HEK293 (cell line): ENCODE measurements at regions not wholly inside any gene's neighbourhood (a gene's known extent, or its start where the extent isn't known, plus 50 kb on each side); places are given as distances from the start of the nearest gene placed in this dataset.

ENCODE experiments used
- CTCF ChIA-PET: fragments of 350-600 bp; formaldehyde crosslinking; extraction: SDS; loops from one replicate; lab custom pipeline; 2021; ENCODE audit warnings: antibody characterized with exemption; lab: Yijun Ruan, JAX
- POLR2A ChIA-PET: fragments of 300-600 bp; formaldehyde crosslinking; extraction: SDS; loops from one replicate; lab custom pipeline; 2020; ENCODE audit warnings: antibody characterized with exemption, inconsistent platforms; lab: Yijun Ruan, JAX
- H3K27ac ChIP-seq: fragments of 200-500 bp; sonication (Bioruptor generic); 2 replicates; pipeline ENCODE4 v1.5.1; 2014; ENCODE audit warnings: low read depth, low read length, control low read depth, inconsistent platforms; ENCODE audit errors: extremely low read depth
- H3K36me3 ChIP-seq, 2 experiments: fragments of 200-500 bp in 1 of 2; sonication (Bioruptor generic) in 1 of 2; 1 replicate in 1 of 2; 2 replicates in 1 of 2; pipeline ENCODE4 v1.5.1; 2014 to 2017; ENCODE audit warnings: inconsistent platforms in 2 of 2, low read length in 2 of 2; ENCODE audit not compliant: control insufficient read depth in 2 of 2, insufficient read depth in 1 of 2
- H3K4me1 ChIP-seq: fragments of 200-500 bp; sonication (Bioruptor generic); 2 replicates; pipeline ENCODE4 v1.5.1; 2014; ENCODE audit warnings: mild to moderate bottlenecking, low read length, inconsistent platforms; ENCODE audit not compliant: control insufficient read depth, insufficient read depth
- H3K4me3 ChIP-seq: 2 replicates; pipeline ENCODE4 v1.5.1; 2011; ENCODE audit warnings: low read depth, mild to moderate bottlenecking, control low read depth, low read length, moderate library complexity
- H3K9me3 ChIP-seq: fragments of 200-500 bp; sonication (Bioruptor generic); 2 replicates; pipeline ENCODE4 v1.5.1; 2014; ENCODE audit warnings: low read depth, low read length, inconsistent platforms; ENCODE audit not compliant: control insufficient read depth, insufficient read depth
- BCL11B ChIP-seq: fragments of 450-650 bp; formaldehyde crosslinking; IDR thresholded peaks from 2 replicates; pipeline ENCODE4 v1.5.1; 2016; ENCODE audit warnings: low read depth, missing biosample characterization, missing genetic modification characterization
- HOXD13 ChIP-seq: sonication (generic); formaldehyde crosslinking; IDR thresholded peaks from 2 replicates; pipeline ENCODE4 v1.8.0; 2022; ENCODE audit warnings: missing genetic modification reagents, borderline replicate concordance
- IKZF3 ChIP-seq: fragments of 450-650 bp; IDR thresholded peaks from 2 replicates; pipeline ENCODE4 v1.5.0; 2018; ENCODE audit warnings: missing biosample characterization, mild to moderate bottlenecking, missing genetic modification characterization, moderate library complexity
- TRIM28 ChIP-seq: IDR thresholded peaks from 2 replicates; pipeline ENCODE4 v1.6.1; 2011; ENCODE audit warnings: low read length, control low read depth, borderline replicate concordance
- WT1 ChIP-seq: fragments of 450-650 bp; formaldehyde crosslinking; IDR thresholded peaks from 2 replicates; pipeline ENCODE4 v1.5.1; 2016; ENCODE audit warnings: missing biosample characterization, missing genetic modification characterization
- ZBTB21 ChIP-seq: fragments of 450-650 bp; formaldehyde crosslinking; IDR thresholded peaks from 2 replicates; pipeline ENCODE4 v1.5.1; 2017; ENCODE audit warnings: missing biosample characterization, missing genetic modification characterization
- ZBTB48 ChIP-seq: fragments of 450-650 bp; formaldehyde crosslinking; IDR thresholded peaks from 2 replicates; pipeline ENCODE4 v1.5.1; 2016; ENCODE audit warnings: missing biosample characterization, missing genetic modification characterization
- ZBTB8A ChIP-seq: fragments of 450-650 bp; formaldehyde crosslinking; IDR thresholded peaks from 2 replicates; pipeline ENCODE4 v1.5.1; 2016; ENCODE audit warnings: missing biosample characterization, missing genetic modification characterization
- ZNF121 ChIP-seq: fragments of 450-650 bp; formaldehyde crosslinking; IDR thresholded peaks from 2 replicates; pipeline ENCODE4 v1.5.1; 2016; ENCODE audit warnings: missing biosample characterization, missing genetic modification characterization
- ZNF133 ChIP-seq: fragments of 450-650 bp; formaldehyde crosslinking; IDR thresholded peaks from 2 replicates; pipeline ENCODE4 v1.5.1; 2016; ENCODE audit warnings: missing biosample characterization, missing genetic modification characterization
- ZNF174 ChIP-seq: fragments of 450-650 bp; formaldehyde crosslinking; IDR thresholded peaks from 2 replicates; pipeline ENCODE4 v1.5.0; 2017; ENCODE audit warnings: missing biosample characterization, mild to moderate bottlenecking, missing genetic modification characterization
- ZNF23 ChIP-seq: fragments of 450-650 bp; formaldehyde crosslinking; IDR thresholded peaks from 2 replicates; pipeline ENCODE4 v1.5.1; 2016; ENCODE audit warnings: missing biosample characterization, missing genetic modification characterization, borderline replicate concordance
- ZNF354C ChIP-seq: fragments of 450-650 bp; formaldehyde crosslinking; IDR thresholded peaks from 2 replicates; pipeline ENCODE4 v1.5.1; 2016; ENCODE audit warnings: missing biosample characterization, missing genetic modification characterization, low read depth, borderline replicate concordance
- ZNF426 ChIP-seq: fragments of 450-650 bp; formaldehyde crosslinking; IDR thresholded peaks from 2 replicates; pipeline ENCODE4 v1.5.1; 2017; ENCODE audit warnings: missing biosample characterization, missing genetic modification characterization, mild to moderate bottlenecking, inconsistent platforms, moderate library complexity
- ZNF529 ChIP-seq: fragments of 450-650 bp; formaldehyde crosslinking; IDR thresholded peaks from 2 replicates; pipeline ENCODE4 v1.5.1; 2017; ENCODE audit warnings: missing genetic modification characterization, missing biosample characterization; ENCODE audit not compliant: insufficient replicate concordance
- ZNF558 ChIP-seq: fragments of 450-650 bp; formaldehyde crosslinking; IDR thresholded peaks from 2 replicates; pipeline ENCODE4 v1.5.1; 2016; ENCODE audit warnings: missing biosample characterization, missing genetic modification characterization
- ZNF600 ChIP-seq: fragments of 450-650 bp; formaldehyde crosslinking; IDR thresholded peaks from 2 replicates; pipeline ENCODE4 v1.5.1; 2016; ENCODE audit warnings: missing biosample characterization, missing genetic modification characterization
- ZNF658 ChIP-seq: fragments of 450-650 bp; formaldehyde crosslinking; IDR thresholded peaks from 2 replicates; pipeline ENCODE4; 2016; ENCODE audit warnings: missing biosample characterization, missing genetic modification characterization
- ZNF664 ChIP-seq: fragments of 450-650 bp; formaldehyde crosslinking; IDR thresholded peaks from 2 replicates; pipeline ENCODE4 v1.5.1; 2016; ENCODE audit warnings: missing biosample characterization, missing genetic modification characterization
- ZNF792 ChIP-seq: fragments of 450-650 bp; formaldehyde crosslinking; IDR thresholded peaks from 2 replicates; pipeline ENCODE4 v1.5.1; 2016; ENCODE audit warnings: missing biosample characterization, missing genetic modification characterization
- ZNF830 ChIP-seq: fragments of 450-650 bp; IDR thresholded peaks from 2 replicates; pipeline ENCODE4 v1.5.0; 2018; ENCODE audit warnings: missing biosample characterization, missing genetic modification characterization, low read depth, mild to moderate bottlenecking, moderate library complexity
- TF ChIP-seq, protein P1 (sequence below): fragments of 450-650 bp; formaldehyde crosslinking; IDR thresholded peaks from 2 replicates; pipeline ENCODE4 v1.5.1; 2016; ENCODE audit warnings: missing biosample characterization, missing genetic modification characterization, borderline replicate concordance
- TF ChIP-seq, protein P2 (sequence below): fragments of 450-650 bp; formaldehyde crosslinking; IDR thresholded peaks from 2 replicates; pipeline ENCODE4 v1.5.1; 2016; ENCODE audit warnings: missing biosample characterization, missing genetic modification characterization
- TF ChIP-seq, protein P3 (sequence below): fragments of 450-650 bp; formaldehyde crosslinking; IDR thresholded peaks from 2 replicates; pipeline ENCODE4 v1.5.1; 2017; ENCODE audit warnings: missing biosample characterization, missing genetic modification characterization
- TF ChIP-seq, protein P4 (sequence below): fragments of 450-650 bp; formaldehyde crosslinking; IDR thresholded peaks from 2 replicates; pipeline ENCODE4 v1.5.1; 2016; ENCODE audit warnings: missing biosample characterization, missing genetic modification characterization
- TF ChIP-seq, protein P5 (sequence below): fragments of 450-650 bp; formaldehyde crosslinking; IDR thresholded peaks from 2 replicates; pipeline ENCODE4 v1.5.1; 2016; ENCODE audit warnings: missing biosample characterization, missing genetic modification characterization
- TF ChIP-seq, protein P6 (sequence below): fragments of 450-650 bp; formaldehyde crosslinking; IDR thresholded peaks from 2 replicates; pipeline ENCODE4 v1.5.1; 2017; ENCODE audit warnings: missing biosample characterization, mild to moderate bottlenecking, missing genetic modification characterization, moderate library complexity

DNA sequence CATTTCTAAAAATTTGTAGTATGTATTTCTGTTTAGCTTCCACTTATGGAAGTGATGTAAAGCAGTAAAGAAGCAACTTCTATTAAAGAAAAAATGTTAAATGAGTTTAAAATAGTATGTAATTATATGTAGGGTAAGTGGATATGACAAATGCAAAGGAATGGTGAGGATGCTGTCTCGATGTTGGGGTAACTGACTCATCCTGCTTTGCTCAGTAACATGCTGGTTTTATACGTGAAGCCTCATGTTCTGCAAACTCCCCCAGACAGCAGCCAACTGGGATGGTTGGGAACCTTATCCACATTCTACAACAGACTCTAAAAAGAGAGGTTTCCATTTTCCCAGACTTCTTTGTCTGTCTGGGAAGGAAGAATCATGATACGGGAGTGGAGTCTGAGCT, 1006.4 kb upstream of the TMEM132C start (continued):
- TF ChIP-seq ZNF664 (tag by site-specific recombination) (no peak), ZNF600 (no peak)

DNA sequence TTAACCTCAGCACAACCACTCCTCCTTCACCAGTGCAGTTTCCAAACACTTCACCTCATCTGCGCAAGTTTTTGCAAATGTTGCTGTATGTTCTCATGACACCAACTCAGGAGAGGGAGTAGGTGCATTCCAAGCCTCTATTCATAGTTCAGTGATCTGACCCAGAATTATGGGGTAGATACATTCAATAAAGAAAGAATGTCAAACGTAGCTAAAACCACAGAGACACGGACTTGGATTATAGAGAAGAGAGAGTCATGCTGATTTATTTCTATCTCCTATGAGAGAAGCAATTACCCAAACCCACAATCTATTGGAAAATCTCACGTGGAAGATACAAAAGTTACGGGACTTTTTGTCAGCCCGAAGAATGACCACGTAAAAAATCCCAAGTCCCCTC, 1006.0 kb upstream of the TMEM132C start:
- no peaks in the 10 kb centered on the region for H3K9me3 ChIP-seq
- POLR2A ChIA-PET = no interaction called here
- no peaks in the 10 kb centered on the region for H3K36me3 ChIP-seq
- TF ChIP-seq ZBTB21 (no peak), ZNF121 (tag by site-specific recombination) (no peak), ZNF558 (tag by site-specific recombination) (no peak), ZNF658 (tag by site-specific recombination) (no peak), ZNF23 (tag by site-specific recombination) (no peak), ZBTB8A (tag by site-specific recombination) (no peak), ZNF133 (tag by site-specific recombination) (no peak), HOXD13 (CRISPR knock-in tag) (no peak), ZNF426 (tag by site-specific recombination) (no peak), WT1 (no peak), ZBTB48 (tag by site-specific recombination) (no peak), BCL11B (no peak), IKZF3 (tag by site-specific recombination) (no peak), ZNF354C (tag by site-specific recombination) (no peak)
- TF ChIP-seq, protein P1, sequence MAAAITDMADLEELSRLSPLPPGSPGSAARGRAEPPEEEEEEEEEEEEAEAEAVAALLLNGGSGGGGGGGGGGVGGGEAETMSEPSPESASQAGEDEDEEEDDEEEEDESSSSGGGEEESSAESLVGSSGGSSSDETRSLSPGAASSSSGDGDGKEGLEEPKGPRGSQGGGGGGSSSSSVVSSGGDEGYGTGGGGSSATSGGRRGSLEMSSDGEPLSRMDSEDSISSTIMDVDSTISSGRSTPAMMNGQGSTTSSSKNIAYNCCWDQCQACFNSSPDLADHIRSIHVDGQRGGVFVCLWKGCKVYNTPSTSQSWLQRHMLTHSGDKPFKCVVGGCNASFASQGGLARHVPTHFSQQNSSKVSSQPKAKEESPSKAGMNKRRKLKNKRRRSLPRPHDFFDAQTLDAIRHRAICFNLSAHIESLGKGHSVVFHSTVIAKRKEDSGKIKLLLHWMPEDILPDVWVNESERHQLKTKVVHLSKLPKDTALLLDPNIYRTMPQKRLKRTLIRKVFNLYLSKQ = no peak
- TF ChIP-seq, protein P2, sequence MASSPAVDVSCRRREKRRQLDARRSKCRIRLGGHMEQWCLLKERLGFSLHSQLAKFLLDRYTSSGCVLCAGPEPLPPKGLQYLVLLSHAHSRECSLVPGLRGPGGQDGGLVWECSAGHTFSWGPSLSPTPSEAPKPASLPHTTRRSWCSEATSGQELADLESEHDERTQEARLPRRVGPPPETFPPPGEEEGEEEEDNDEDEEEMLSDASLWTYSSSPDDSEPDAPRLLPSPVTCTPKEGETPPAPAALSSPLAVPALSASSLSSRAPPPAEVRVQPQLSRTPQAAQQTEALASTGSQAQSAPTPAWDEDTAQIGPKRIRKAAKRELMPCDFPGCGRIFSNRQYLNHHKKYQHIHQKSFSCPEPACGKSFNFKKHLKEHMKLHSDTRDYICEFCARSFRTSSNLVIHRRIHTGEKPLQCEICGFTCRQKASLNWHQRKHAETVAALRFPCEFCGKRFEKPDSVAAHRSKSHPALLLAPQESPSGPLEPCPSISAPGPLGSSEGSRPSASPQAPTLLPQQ = no peak
- TF ChIP-seq, protein P3, sequence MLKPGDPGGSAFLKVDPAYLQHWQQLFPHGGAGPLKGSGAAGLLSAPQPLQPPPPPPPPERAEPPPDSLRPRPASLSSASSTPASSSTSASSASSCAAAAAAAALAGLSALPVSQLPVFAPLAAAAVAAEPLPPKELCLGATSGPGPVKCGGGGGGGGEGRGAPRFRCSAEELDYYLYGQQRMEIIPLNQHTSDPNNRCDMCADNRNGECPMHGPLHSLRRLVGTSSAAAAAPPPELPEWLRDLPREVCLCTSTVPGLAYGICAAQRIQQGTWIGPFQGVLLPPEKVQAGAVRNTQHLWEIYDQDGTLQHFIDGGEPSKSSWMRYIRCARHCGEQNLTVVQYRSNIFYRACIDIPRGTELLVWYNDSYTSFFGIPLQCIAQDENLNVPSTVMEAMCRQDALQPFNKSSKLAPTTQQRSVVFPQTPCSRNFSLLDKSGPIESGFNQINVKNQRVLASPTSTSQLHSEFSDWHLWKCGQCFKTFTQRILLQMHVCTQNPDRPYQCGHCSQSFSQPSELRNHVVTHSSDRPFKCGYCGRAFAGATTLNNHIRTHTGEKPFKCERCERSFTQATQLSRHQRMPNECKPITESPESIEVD = no peak
- TF ChIP-seq, all 188 proteins: peak for 0
- no peak overlapping the region for H3K4me3 ChIP-seq
- CTCF ChIA-PET = no interaction called here
- H3K4me1 ChIP-seq = no peaks in the 10 kb centered on the region
- H3K27ac ChIP-seq = no peak overlapping the region

DNA sequence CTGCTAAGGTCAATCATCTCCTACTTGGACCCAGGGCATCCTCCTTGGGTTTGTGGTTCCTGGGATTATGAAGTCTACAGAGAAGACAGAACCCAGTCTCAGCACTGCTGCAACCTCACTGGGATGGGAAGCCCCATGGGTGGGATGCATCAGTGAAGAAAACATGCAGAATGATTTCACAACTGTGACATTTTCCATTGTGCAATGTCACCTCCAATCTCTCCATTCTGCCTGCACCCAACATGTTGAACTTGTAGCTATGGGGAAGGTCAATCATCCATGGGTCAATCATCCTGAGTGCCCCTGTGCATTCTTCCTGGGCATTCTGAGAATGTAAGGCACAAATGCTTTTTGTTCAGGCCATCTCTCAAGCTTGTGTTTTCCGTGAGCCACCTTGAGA, 1004.4 kb upstream of the TMEM132C start:
- no peak overlapping the region for H3K27ac ChIP-seq
- no peaks in the 10 kb centered on the region for H3K4me1 ChIP-seq
- no peaks in the 10 kb centered on the region for H3K9me3 ChIP-seq
- POLR2A ChIA-PET = no interaction called here
- CTCF ChIA-PET = no interaction called here
- no peak overlapping the region for H3K4me3 ChIP-seq
- no peaks in the 10 kb centered on the region for H3K36me3 ChIP-seq
- TF ChIP-seq TRIM28 = no peak
- no peak for TF ChIP-seq ZNF174 (tag by site-specific recombination)
- no peak for TF ChIP-seq IKZF3 (tag by site-specific recombination)
- no peak for TF ChIP-seq ZNF529 (tag by site-specific recombination)
- TF ChIP-seq, protein P4, sequence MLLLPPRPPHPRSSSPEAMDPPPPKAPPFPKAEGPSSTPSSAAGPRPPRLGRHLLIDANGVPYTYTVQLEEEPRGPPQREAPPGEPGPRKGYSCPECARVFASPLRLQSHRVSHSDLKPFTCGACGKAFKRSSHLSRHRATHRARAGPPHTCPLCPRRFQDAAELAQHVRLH = no peak
- TF ChIP-seq, protein P5, sequence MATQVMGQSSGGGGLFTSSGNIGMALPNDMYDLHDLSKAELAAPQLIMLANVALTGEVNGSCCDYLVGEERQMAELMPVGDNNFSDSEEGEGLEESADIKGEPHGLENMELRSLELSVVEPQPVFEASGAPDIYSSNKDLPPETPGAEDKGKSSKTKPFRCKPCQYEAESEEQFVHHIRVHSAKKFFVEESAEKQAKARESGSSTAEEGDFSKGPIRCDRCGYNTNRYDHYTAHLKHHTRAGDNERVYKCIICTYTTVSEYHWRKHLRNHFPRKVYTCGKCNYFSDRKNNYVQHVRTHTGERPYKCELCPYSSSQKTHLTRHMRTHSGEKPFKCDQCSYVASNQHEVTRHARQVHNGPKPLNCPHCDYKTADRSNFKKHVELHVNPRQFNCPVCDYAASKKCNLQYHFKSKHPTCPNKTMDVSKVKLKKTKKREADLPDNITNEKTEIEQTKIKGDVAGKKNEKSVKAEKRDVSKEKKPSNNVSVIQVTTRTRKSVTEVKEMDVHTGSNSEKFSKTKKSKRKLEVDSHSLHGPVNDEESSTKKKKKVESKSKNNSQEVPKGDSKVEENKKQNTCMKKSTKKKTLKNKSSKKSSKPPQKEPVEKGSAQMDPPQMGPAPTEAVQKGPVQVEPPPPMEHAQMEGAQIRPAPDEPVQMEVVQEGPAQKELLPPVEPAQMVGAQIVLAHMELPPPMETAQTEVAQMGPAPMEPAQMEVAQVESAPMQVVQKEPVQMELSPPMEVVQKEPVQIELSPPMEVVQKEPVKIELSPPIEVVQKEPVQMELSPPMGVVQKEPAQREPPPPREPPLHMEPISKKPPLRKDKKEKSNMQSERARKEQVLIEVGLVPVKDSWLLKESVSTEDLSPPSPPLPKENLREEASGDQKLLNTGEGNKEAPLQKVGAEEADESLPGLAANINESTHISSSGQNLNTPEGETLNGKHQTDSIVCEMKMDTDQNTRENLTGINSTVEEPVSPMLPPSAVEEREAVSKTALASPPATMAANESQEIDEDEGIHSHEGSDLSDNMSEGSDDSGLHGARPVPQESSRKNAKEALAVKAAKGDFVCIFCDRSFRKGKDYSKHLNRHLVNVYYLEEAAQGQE (tag by site-specific recombination) = no peak
- no peak for TF ChIP-seq ZNF792
- no peak for TF ChIP-seq ZNF830
- TF ChIP-seq, protein P6, sequence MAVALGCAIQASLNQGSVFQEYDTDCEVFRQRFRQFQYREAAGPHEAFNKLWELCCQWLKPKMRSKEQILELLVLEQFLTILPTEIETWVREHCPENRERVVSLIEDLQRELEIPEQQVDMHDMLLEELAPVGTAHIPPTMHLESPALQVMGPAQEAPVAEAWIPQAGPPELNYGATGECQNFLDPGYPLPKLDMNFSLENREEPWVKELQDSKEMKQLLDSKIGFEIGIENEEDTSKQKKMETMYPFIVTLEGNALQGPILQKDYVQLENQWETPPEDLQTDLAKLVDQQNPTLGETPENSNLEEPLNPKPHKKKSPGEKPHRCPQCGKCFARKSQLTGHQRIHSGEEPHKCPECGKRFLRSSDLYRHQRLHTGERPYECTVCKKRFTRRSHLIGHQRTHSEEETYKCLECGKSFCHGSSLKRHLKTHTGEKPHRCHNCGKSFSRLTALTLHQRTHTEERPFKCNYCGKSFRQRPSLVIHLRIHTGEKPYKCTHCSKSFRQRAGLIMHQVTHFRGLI (tag by site-specific recombination) = no peak
